ENCODE measurements at regions not wholly inside any gene's neighbourhood (a gene's known extent, or its start where the extent isn't known, plus 50 kb on each side); places are given as distances from the start of the nearest gene placed in this dataset.

- no peak for TF ChIP-seq FOXP2 (optimal IDR thresholded peaks at IDR 0.05; ENCODE audit: borderline replicate concordance, extremely low read depth, extremely low read length, insufficient read depth)
- no peak for TF ChIP-seq TAF1 (IDR thresholded peaks at IDR 0.05; ENCODE audit: borderline replicate concordance, insufficient read depth, low read length)
- no peak for TF ChIP-seq SIN3A (IDR thresholded peaks at IDR 0.05; ENCODE audit: borderline replicate concordance, insufficient read depth, low read length)
- TF ChIP-seq REST (IDR thresholded peaks at IDR 0.05; ENCODE audit: insufficient read depth in 1 of 2, low read depth in 2 of 2, low read length in 2 of 2), result no peak
- no peak for TF ChIP-seq POLR2AphosphoS5 (IDR thresholded peaks at IDR 0.05; ENCODE audit: low read depth, low read length)
Measured at GRCh38 chr2:121018136-121019061, 266.6 kb downstream of the TFCP2L1 start.

DNA sequence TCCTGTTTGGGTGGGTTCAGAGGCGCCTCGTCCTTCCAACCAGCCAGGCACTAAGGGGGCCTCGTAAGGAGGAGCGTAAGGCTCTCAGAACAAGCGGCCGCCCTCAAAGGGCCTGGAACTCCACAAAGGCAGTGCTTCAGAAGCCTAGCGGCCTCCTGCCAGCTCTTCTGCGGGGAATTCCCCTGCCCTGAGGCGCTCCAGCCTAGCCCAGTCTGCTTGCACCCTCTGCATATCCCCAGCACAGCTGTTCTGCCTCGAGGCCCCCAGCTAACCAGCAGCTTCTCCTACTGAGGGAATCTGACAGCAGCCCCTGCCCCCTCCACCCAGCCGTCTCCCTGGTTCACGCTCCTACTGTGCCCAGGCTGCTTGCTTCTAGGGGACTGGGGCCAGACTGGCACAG, 265.9 kb downstream of the TFCP2L1 start:
- TF ChIP-seq REST (IDR thresholded peaks at IDR 0.05; ENCODE audit: insufficient read depth in 1 of 2, low read depth in 2 of 2, low read length in 2 of 2), result no peak
- no peak for TF ChIP-seq SIN3A (IDR thresholded peaks at IDR 0.05; ENCODE audit: borderline replicate concordance, insufficient read depth, low read length)
- no peak for TF ChIP-seq POLR2AphosphoS5 (IDR thresholded peaks at IDR 0.05; ENCODE audit: low read depth, low read length)
- no peak for TF ChIP-seq TAF1 (IDR thresholded peaks at IDR 0.05; ENCODE audit: borderline replicate concordance, insufficient read depth, low read length)
- no peak for TF ChIP-seq FOXP2 (optimal IDR thresholded peaks at IDR 0.05; ENCODE audit: borderline replicate concordance, extremely low read depth, extremely low read length, insufficient read depth)

GRCh38 chr2:121019756-121020155, 265.2 kb downstream of the TFCP2L1 start:
- TF ChIP-seq REST (IDR thresholded peaks at IDR 0.05; ENCODE audit: insufficient read depth in 1 of 2, low read depth in 2 of 2, low read length in 2 of 2) (no peak), TAF1 (IDR thresholded peaks at IDR 0.05; ENCODE audit: borderline replicate concordance, insufficient read depth, low read length) (no peak), SIN3A (IDR thresholded peaks at IDR 0.05; ENCODE audit: borderline replicate concordance, insufficient read depth, low read length) (no peak), POLR2AphosphoS5 (IDR thresholded peaks at IDR 0.05; ENCODE audit: low read depth, low read length) (no peak), FOXP2 (optimal IDR thresholded peaks at IDR 0.05; ENCODE audit: borderline replicate concordance, extremely low read depth, extremely low read length, insufficient read depth) (no peak)

GRCh38 chr2:121021685-121022084, 263.3 kb downstream of the TFCP2L1 start:
- no peak for TF ChIP-seq POLR2AphosphoS5 (IDR thresholded peaks at IDR 0.05; ENCODE audit: low read depth, low read length)
- no peak for TF ChIP-seq SIN3A (IDR thresholded peaks at IDR 0.05; ENCODE audit: borderline replicate concordance, insufficient read depth, low read length)
- TF ChIP-seq FOXP2 (optimal IDR thresholded peaks at IDR 0.05; ENCODE audit: borderline replicate concordance, extremely low read depth, extremely low read length, insufficient read depth), result no peak
- no peak for TF ChIP-seq TAF1 (IDR thresholded peaks at IDR 0.05; ENCODE audit: borderline replicate concordance, insufficient read depth, low read length)
- TF ChIP-seq REST (IDR thresholded peaks at IDR 0.05; ENCODE audit: insufficient read depth in 1 of 2, low read depth in 2 of 2, low read length in 2 of 2), result no peak
